ENCODE measurements at regions not wholly inside any gene's neighbourhood (a gene's known extent, or its start where the extent isn't known, plus 50 kb on each side); places are given as distances from the start of the nearest gene placed in this dataset.
A peak's percentile ranks its signal among the peaks of the same experiment; 100 is the strongest.

- TF ChIP-seq CTCF (IDR thresholded peaks at IDR 0.05), result no peak
- ATAC-seq (peak in 1 of 8 donors; percentile 1), DNase-seq (no peak)
- peak overlapping the region in 4 of 10 donors; percentile 5 to 35 (median 18) for H3K4me3 ChIP-seq
- intact Hi-C loops (cut with DNase I), result loop anchor here in 9 of 10 donors (2.0 to 10.0 kb wide), 25 partner anchors 107 to 355 kb away; partner anchors contain the start of gene IRF2BP2 (in 2 of the 9)
- no peaks in the 10 kb centered on the region for H3K9me3 ChIP-seq
- no peaks in the 10 kb centered on the region for H3K27me3 ChIP-seq
- 25 to 29% methylated on average over 9 of the region's 9 CpGs for WGBS, 2 donors
- H3K27ac ChIP-seq, result peak overlapping the region; percentile 91 to 100 (median 98)
- peaks cover 51 to 98% (median 93%) of the 10 kb centered on the region in 9 donors for H3K4me1 ChIP-seq
- no peaks in the 10 kb centered on the region for H3K36me3 ChIP-seq
Measured at GRCh38 chr1:234722270-234722704, 112.3 kb upstream of the IRF2BP2 start.

GRCh38 chr1:234721476-234722269 lies 111.7 kb upstream of the IRF2BP2 start:
- H3K9me3 ChIP-seq, result no peaks in the 10 kb centered on the region
- H3K4me3 ChIP-seq, result peak overlapping the region in 2 of 10 donors; percentile 8 to 35
- H3K27me3 ChIP-seq, result no peaks in the 10 kb centered on the region
- no peaks in the 10 kb centered on the region for H3K36me3 ChIP-seq
- peak overlapping the region; percentile 91 to 100 (median 98) for H3K27ac ChIP-seq
- 5 to 7% methylated on average over 12 of the region's 12 CpGs for WGBS, 2 donors
- TF ChIP-seq CTCF (IDR thresholded peaks at IDR 0.05), result no peak
- peak in 7 of 8 donors; percentile 6 to 24 (median 17) for ATAC-seq
- H3K4me1 ChIP-seq, result peaks cover 47 to 97% (median 93%) of the 10 kb centered on the region in 9 donors
- intact Hi-C loops (cut with DNase I), result loop anchor here (2.0 to 10.0 kb wide), 28 partner anchors 107 to 356 kb away; partner anchors contain the start of gene IRF2BP2 (in 3 of the 10)
- peak; percentile 53 to 88 for DNase-seq

- H3K4me1 ChIP-seq, result peaks cover 42 to 97% (median 93%) of the 10 kb centered on the region in 9 donors
- no peaks in the 10 kb centered on the region for H3K9me3 ChIP-seq
- TF ChIP-seq CTCF (IDR thresholded peaks at IDR 0.05), result no peak
- intact Hi-C loops (cut with DNase I), result loop anchor here (2.0 to 10.0 kb wide), 24 partner anchors 106 to 356 kb away; partner anchors contain the start of gene IRF2BP2 (in 3 of the 10)
- DNase-seq, result no peak
- no peaks in the 10 kb centered on the region for H3K36me3 ChIP-seq
- no peak for ATAC-seq
- H3K27ac ChIP-seq, result peak overlapping the region; percentile 91 to 100 (median 98)
- H3K27me3 ChIP-seq, result no peaks in the 10 kb centered on the region
- WGBS, 2 donors, result 63 to 66% methylated on average over 15 of the region's 15 CpGs
- peak overlapping the region in 1 of 10 donors; percentile 8 for H3K4me3 ChIP-seq
Measured at GRCh38 chr1:234720709-234721441, 110.9 kb upstream of the IRF2BP2 start.

Measured in heart right ventricle (tissue), 16 donors.